Natural killer cell treated with Interleukin-12 subunit alpha and Interleukin-12 subunit beta and Interleukin-15 and Interleukin-18, amount 100 ng/mL, for 72 hours (primary cell): ENCODE measurements at regions not wholly inside any gene's neighbourhood (a gene's known extent, or its start where the extent isn't known, plus 50 kb on each side); places are given as distances from the start of the nearest gene placed in this dataset.

Source experiments
- ATAC-seq, 2 donors: fragments of 150-1000 bp; cut with Tn5 transposase in 1 of 2; sonication (Bioruptor Pico), chemical (Tn5 transposase) in 1 of 2; 2 replicates each; pipeline ENCODE4 v1.10.0; 2021
- DNase-seq: peaks from one replicate; pipeline ENCODE4 v3.0.0; 2022; ENCODE audit warnings: low spot score
- H3K27ac Mint-ChIP-seq, 2 donors: 1 replicate in 1 of 2; 2 replicates in 1 of 2; pipeline ENCODE4 v1.8.0; 2022; ENCODE audit warnings: mixed read lengths in 2 of 2, mild to moderate bottlenecking in 1 of 2, moderate library complexity in 1 of 2
- H3K27me3 Mint-ChIP-seq, 2 donors: 1 replicate in 1 of 2; 2 replicates in 1 of 2; pipeline ENCODE4 v1.8.0; 2022; ENCODE audit warnings: mixed read lengths in 2 of 2
- H3K36me3 Mint-ChIP-seq: one replicate; pipeline ENCODE4 v1.8.0; 2022; ENCODE audit warnings: mixed read lengths
- H3K4me1 Mint-ChIP-seq, 2 donors: 1 replicate in 1 of 2; 2 replicates in 1 of 2; pipeline ENCODE4 v1.8.0; 2022; ENCODE audit warnings: low read depth in 2 of 2, mixed read lengths in 2 of 2, mild to moderate bottlenecking in 1 of 2
- H3K4me3 Mint-ChIP-seq: one replicate; pipeline ENCODE4 v1.8.0; 2022; ENCODE audit warnings: mixed read lengths
- H3K9me3 Mint-ChIP-seq: 2 replicates; pipeline ENCODE4 v1.8.0; 2022; ENCODE audit warnings: mixed read lengths

DNA sequence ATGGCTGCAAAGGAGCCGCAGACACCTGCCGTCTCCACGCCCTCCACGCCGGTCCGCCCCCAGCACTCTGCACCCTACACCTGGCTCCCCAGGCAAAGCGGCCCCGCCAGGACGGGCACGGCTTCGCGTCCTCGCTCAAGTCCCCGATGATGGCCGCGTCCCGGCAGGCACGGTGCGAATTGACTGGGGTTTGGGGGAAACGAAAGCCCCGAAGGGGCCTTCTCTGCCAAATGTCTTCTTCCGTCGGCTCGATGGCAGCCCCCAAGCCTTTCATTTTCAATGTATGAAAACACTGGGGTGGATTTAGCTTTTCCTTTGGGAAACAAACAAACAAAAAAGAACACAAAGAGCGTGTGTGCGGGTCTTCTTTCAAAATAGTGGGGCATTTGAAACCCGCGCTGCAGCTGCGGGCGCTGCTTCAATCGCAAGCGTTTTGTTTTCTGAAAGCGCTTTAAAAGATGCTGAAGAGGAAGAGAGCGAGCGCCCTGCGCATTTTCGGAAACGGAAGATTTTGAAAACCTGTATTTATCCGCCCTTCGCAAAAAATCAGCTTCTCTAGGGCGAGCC is 160.0 kb downstream of the RMI1 start:
- ATAC-seq: peak in 1 of 2 donors; percentile 32
- peaks cover 36 to 68% of the 10 kb centered on the region in 2 donors for H3K27me3 Mint-ChIP-seq
- DNase-seq: no peak
- no peaks in the 10 kb centered on the region for H3K36me3 Mint-ChIP-seq
- H3K4me1 Mint-ChIP-seq: peaks cover 13 to 20% of the 10 kb centered on the region in 2 donors
- no peaks in the 10 kb centered on the region for H3K9me3 Mint-ChIP-seq
- peak overlapping the region; percentile 81 for H3K4me3 Mint-ChIP-seq
- no peak overlapping the region for H3K27ac Mint-ChIP-seq

DNA sequence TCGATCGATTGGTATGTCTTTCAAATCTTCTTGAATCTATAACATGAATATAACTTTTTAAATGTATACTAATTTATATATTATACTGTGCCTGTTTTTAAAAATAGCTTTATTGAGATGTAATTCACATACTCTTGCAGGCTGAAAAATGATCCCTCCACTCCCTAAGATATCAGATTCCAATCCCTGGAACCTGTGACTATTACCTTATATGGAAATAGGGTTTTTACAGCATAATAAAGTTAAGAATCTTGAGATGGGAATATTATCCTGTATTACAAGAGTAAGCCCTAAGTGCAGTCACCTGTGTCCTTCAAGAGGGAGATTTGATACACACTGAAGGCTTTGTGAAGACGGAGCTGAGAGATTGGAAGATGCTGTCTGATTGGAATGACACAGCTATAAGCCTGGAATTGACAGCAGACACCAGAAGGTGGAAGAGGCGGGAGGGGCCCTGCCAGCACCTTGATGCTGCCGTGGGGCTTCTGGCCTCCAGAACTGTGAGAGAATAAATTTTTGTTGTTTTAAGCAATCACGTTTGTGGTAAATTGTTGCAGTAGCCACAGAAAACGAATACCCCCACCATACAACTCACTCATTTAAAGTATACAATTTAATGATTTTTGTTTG is 161.3 kb downstream of the RMI1 start:
- ATAC-seq (no peak), DNase-seq (no peak)
- Mint-ChIP-seq H3K9me3 (no peaks in the 10 kb centered on the region), H3K36me3 (no peaks in the 10 kb centered on the region), H3K4me3 (no peak overlapping the region), H3K4me1 (peaks cover 13 to 20% of the 10 kb centered on the region in 2 donors), H3K27me3 (peaks cover 30 to 57% of the 10 kb centered on the region in 2 donors), H3K27ac (no peak overlapping the region)

DNA sequence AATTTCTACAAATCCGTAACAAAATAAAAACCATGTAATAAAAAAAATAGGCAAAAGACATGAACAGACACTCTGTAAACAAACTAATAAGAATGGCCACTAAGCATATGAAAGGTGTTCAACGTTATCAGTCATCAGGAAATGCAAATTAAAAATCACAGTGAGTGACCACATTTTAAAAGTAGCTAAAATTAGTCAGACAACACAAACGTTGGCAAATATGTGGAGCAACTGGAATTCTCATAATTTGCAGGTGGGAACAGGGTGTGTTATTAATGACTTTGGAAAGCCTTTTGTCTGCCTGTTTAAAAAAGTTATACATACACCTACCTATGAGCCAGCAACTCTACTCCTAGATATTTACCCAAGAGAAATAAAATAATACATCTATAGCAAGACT is 164.4 kb downstream of the RMI1 start:
- Mint-ChIP-seq H3K4me3 (no peak overlapping the region), H3K27me3 (peaks cover 15 to 34% of the 10 kb centered on the region in 2 donors), H3K36me3 (no peaks in the 10 kb centered on the region), H3K9me3 (no peaks in the 10 kb centered on the region), H3K4me1 (peaks cover 8 to 9% of the 10 kb centered on the region in 2 donors), H3K27ac (no peak overlapping the region)
- DNase-seq (no peak), ATAC-seq (no peak)

DNA sequence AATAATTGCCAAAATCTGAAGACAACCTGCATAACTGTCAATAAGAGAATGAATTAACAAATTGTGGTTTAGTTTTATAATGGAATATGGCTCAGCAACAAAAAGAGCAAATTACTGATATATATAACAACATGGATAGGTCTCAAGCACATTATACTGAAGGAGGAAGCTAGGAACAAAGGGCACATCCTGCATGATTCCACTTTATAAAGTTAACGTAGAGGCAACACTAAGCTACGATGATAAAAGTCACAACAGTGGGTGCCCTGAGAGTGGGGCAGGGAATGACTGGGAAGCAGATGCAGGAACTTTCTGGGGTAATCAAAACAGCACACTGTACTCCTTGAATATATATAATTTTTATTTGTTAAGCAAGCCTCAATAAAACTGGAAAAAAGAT is 165.2 kb downstream of the RMI1 start:
- no peak for ATAC-seq
- H3K36me3 Mint-ChIP-seq: no peaks in the 10 kb centered on the region
- H3K9me3 Mint-ChIP-seq: no peaks in the 10 kb centered on the region
- no peak overlapping the region for H3K4me3 Mint-ChIP-seq
- H3K4me1 Mint-ChIP-seq: peaks cover 2 to 3% of the 10 kb centered on the region in 2 donors
- no peak overlapping the region for H3K27ac Mint-ChIP-seq
- peaks cover 9 to 27% of the 10 kb centered on the region in 2 donors for H3K27me3 Mint-ChIP-seq
- DNase-seq: no peak

DNA sequence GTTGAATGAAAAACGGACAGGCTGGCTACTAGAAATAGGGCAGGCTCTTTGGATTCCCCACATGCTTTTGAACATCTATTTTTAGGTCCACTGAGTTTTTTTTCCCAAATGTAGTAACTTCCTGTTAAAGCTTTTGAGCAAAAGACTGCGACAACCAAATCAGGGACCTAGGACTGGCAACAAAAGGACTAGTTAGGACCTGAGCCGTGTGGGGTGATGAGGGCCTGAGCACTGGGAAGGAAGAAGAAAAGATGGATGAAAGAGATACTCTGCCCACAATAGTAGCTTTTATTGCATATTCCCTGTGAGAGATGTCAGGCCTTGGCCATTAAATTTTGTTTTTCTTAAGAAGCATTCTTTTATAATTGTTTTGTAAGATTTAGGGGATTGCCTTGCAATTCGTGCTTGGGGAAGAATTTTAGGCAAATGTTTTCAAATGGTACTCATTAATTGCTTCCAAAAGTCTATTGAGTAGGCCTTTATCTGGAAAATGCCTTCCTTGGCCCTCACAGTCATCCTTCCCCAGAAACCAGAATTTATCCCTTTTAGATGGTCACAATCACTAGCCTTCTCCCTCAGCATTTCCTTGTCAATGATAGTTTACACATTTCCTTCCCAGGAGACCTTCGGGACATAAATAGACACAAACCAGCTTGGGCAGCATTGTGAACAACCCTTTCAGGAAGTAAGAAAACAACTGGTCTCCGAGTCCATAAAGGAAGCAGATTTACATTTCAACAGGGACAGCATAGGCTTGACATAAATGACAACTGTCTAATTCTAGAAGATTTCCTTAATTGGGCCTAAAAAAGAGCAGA is 166.5 kb downstream of the RMI1 start:
- Mint-ChIP-seq H3K27ac (no peak overlapping the region), H3K4me1 (no peaks in the 10 kb centered on the region), H3K36me3 (no peaks in the 10 kb centered on the region), H3K4me3 (no peak overlapping the region), H3K9me3 (no peaks in the 10 kb centered on the region), H3K27me3 (peaks cover 4 to 14% of the 10 kb centered on the region in 2 donors)
- no peak for DNase-seq
- ATAC-seq: no peak

DNA sequence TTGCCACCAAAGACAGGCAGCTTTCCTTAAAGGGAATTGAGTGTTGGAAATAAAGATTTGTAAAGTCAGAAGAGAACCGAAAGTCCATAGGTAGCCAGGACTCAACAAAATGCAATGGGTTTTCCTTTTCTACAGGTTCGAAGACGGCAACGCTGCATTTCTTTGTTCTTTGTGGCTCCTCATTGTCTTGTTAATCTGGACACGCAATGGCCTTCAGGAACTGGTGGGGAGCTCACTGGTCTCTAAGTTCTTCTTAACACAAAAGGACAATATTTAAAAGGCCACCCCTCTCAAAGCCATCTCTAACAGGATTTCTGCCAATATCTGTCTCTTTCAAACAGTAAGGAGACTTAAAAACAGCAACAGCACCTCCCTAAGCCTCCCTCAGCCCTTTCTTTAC is 170.6 kb downstream of the RMI1 start:
- H3K4me3 Mint-ChIP-seq: no peak overlapping the region
- H3K9me3 Mint-ChIP-seq: no peaks in the 10 kb centered on the region
- ATAC-seq: no peak

DNA sequence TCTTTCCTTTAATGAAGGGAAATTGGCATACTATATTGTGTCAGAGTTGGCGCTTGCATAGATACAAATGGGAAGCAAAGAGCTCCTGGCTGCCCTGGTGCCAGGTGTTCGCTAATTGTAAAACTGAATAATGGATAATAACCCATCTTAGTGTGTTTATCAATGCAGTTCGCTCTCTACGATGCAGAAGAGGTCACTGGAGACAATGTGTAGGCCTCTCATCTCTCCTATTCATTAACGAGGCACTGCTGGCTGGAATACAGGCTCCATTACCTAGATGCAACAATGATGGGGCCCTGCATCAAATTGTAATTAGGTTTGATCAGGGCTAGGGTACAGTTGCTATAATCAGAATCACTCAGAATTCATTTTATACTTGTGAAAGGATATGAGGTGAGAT is 171.0 kb downstream of the RMI1 start:
- Mint-ChIP-seq H3K36me3 (no peaks in the 10 kb centered on the region), H3K4me1 (no peaks in the 10 kb centered on the region), H3K4me3 (no peak overlapping the region), H3K27me3 (peaks cover 8 to 10% of the 10 kb centered on the region in 2 donors), H3K9me3 (no peaks in the 10 kb centered on the region), H3K27ac (no peak overlapping the region)
- no peak for ATAC-seq
- no peak for DNase-seq

More for the DNA sequence above, 170.6 kb downstream of the RMI1 start:
- H3K27me3 Mint-ChIP-seq: peaks cover 8 to 10% of the 10 kb centered on the region in 2 donors
- no peak for DNase-seq
- H3K27ac Mint-ChIP-seq: no peak overlapping the region
- H3K36me3 Mint-ChIP-seq: no peaks in the 10 kb centered on the region
- no peaks in the 10 kb centered on the region for H3K4me1 Mint-ChIP-seq

DNA sequence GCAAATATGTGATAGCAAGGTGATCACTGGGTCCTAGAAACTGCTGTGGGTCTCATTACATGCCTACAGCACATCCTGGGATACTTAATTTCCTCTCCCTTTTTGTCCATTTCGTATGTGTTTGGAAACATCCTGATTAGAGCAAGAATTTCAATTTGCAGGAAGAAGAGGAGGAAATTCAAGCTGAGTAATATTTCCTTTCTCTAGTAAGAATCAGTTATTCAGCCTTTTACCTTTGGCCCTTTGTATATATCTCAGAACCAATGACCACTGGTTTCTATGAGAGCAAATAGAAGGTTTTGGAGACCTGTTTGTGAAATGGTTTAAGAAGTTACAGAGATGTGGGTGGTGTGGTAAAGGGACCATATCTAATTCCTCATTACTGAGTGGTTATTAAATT is 171.6 kb downstream of the RMI1 start:
- Mint-ChIP-seq H3K27ac (no peak overlapping the region), H3K9me3 (no peaks in the 10 kb centered on the region), H3K36me3 (no peaks in the 10 kb centered on the region), H3K4me1 (no peaks in the 10 kb centered on the region), H3K27me3 (peaks cover 8 to 10% of the 10 kb centered on the region in 2 donors), H3K4me3 (no peak overlapping the region)
- ATAC-seq: no peak
- DNase-seq: no peak

DNA sequence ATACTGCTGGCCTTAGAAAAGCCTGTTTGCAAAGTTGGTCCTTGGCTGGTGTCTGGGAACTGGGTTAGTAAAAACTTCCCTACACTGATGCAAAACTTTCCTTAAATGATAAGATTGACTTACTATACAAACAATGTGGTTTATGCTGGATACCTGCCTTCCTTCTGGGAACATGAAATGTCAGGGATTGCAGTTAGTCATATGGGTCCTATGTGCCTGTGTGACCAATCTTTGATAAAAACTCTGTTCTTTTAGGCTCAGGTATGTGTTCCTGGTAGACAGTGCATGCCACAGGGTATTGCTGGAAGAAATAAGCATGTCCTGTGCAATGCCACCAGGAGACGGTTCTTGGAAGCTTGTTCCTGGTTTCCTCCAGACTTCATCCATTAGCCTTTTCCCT is 173.3 kb downstream of the RMI1 start:
- Mint-ChIP-seq H3K4me1 (no peaks in the 10 kb centered on the region), H3K9me3 (no peaks in the 10 kb centered on the region), H3K4me3 (no peak overlapping the region), H3K36me3 (no peaks in the 10 kb centered on the region), H3K27ac (no peak overlapping the region), H3K27me3 (peaks cover 8 to 11% of the 10 kb centered on the region in 2 donors)
- ATAC-seq (no peak), DNase-seq (no peak)

DNA sequence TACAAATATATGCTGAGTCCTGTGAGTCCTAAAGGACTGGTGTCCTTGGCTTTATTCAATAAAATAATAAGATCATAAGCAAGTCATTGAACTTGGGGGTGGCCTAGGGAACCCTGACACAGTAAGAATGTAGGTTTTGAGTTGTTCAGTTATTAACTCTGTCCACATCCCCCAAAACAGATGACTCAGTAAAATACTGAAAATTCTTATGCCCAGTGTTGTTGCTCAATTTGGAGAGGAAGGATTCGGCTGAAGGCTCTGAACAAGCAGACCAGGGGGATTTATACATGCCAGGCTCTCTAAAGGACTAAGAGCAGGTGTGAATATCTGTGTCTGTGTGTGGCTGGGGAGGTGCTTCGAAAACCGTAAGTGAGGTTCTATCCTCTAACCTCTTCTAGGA is 173.7 kb downstream of the RMI1 start:
- no peak for ATAC-seq
- no peak overlapping the region for H3K27ac Mint-ChIP-seq
- H3K9me3 Mint-ChIP-seq: no peaks in the 10 kb centered on the region
- DNase-seq: no peak
- no peaks in the 10 kb centered on the region for H3K36me3 Mint-ChIP-seq
- no peak overlapping the region for H3K4me3 Mint-ChIP-seq
- no peaks in the 10 kb centered on the region for H3K4me1 Mint-ChIP-seq
- H3K27me3 Mint-ChIP-seq: peaks cover 8 to 16% of the 10 kb centered on the region in 2 donors

DNA sequence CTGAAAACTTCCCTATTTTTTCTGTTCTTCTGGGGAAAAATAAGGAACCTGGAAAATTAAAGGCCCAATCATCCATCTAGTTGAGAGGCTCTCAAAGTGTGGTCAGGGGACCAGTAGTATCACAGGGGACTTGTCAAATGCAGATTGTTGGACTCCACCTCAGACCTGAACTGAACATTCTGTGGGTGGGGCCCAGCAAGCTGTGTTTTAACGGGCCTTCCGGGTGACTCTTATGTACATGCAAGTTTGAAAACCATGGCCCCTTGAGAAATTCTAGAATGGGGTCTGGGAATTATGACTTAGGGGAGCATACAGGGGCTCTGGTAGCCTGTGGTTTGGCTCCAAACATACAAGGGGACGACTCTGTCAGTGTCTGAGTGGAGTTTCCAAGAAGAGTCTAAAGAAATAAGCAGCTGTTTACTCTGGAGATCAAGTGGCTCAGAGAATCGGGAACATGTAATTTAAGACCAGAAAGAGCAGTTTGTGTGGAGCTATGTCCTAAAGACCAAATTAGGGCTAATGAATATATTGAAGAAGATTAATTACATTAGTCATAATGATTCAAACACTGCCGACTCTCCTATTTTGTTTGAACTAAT is 177.4 kb downstream of the SLC28A3 start:
- H3K4me1 Mint-ChIP-seq: no peaks in the 10 kb centered on the region
- no peaks in the 10 kb centered on the region for H3K36me3 Mint-ChIP-seq
- H3K4me3 Mint-ChIP-seq: no peak overlapping the region

DNA sequence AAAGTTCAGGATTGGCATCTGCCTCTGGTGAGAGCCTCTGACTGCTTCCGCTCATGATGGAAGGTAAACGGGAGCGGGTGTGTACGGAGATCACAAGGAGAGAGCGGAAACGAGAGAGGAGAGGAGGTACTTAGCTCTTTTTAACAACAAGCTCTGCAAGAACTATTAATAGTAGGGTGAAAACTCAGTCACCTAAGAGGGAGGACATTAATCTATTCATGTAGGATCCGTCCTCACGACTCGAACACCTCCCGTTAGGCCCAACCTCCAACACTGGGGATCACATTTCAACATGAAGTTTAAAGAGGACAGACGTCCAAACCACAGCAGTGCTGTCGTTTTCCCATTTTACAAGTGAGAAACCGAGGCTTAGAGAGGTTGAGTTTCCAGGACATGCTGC is 173.7 kb downstream of the SLC28A3 start:
- ATAC-seq (no peak), DNase-seq (no peak)
- H3K9me3 Mint-ChIP-seq: no peaks in the 10 kb centered on the region
- no peaks in the 10 kb centered on the region for H3K36me3 Mint-ChIP-seq
- peaks cover 7 to 16% of the 10 kb centered on the region in 2 donors for H3K27me3 Mint-ChIP-seq
- H3K4me3 Mint-ChIP-seq: no peak overlapping the region
- no peaks in the 10 kb centered on the region for H3K4me1 Mint-ChIP-seq
- no peak overlapping the region for H3K27ac Mint-ChIP-seq

More for the DNA sequence above, 177.4 kb downstream of the SLC28A3 start:
- Mint-ChIP-seq H3K9me3 (no peaks in the 10 kb centered on the region), H3K27me3 (peaks cover 18 to 37% of the 10 kb centered on the region in 2 donors), H3K27ac (no peak overlapping the region)
- DNase-seq: no peak
- no peak for ATAC-seq

DNA sequence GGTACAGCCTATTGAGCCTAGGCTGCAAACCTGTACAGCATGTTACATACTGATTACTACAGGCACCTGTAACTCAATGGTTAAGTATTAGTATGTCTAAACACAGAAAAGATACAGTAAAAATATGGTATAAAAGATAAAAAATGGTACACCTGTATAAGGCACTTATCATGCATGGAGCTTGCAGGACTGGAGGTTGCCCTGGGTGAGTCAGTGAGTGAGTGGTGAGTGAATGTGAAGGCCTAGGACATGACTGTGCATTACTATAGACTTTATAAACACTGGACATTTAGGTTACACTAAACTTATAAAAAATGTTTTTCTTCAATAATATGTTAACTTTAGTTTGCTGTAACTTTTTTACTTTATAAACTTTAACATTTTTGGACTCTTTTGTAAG is 171.3 kb downstream of the SLC28A3 start:
- H3K36me3 Mint-ChIP-seq: no peaks in the 10 kb centered on the region
- H3K9me3 Mint-ChIP-seq: no peaks in the 10 kb centered on the region
- H3K4me1 Mint-ChIP-seq: no peaks in the 10 kb centered on the region
- peaks cover 5 to 12% of the 10 kb centered on the region in 2 donors for H3K27me3 Mint-ChIP-seq
- no peak overlapping the region for H3K4me3 Mint-ChIP-seq
- ATAC-seq (no peak), DNase-seq (no peak)
- H3K27ac Mint-ChIP-seq: no peak overlapping the region
